ENCODE measurements at regions not wholly inside any gene's neighbourhood (a gene's known extent, or its start where the extent isn't known, plus 50 kb on each side); places are given as distances from the start of the nearest gene placed in this dataset.
"Not testable (repeated sequence)": the region's sequence is repeated elsewhere in the genome, so short reads cannot be mapped to it uniquely, and the experiment has no call there.

- DNase-seq (ENCODE audit: low read depth, low spot score): no peak
These were observed 427.0 kb upstream of the SPTLC3 start for GRCh38 chr20:12581644-12582289.

- not testable (repeated sequence) for DNase-seq (ENCODE audit: low read depth, low spot score)
These were observed 426.1 kb upstream of the SPTLC3 start for GRCh38 chr20:12582710-12583109.

- DNase-seq (ENCODE audit: low read depth, low spot score): no peak
These were observed 416.8 kb upstream of the SPTLC3 start for GRCh38 chr20:12591949-12592470.

GRCh38 chr20:12592756-12593155, 416.0 kb upstream of the SPTLC3 start:
- no peak for DNase-seq (ENCODE audit: low read depth, low spot score)

- DNase-seq (ENCODE audit: low read depth, low spot score): no peak
These were observed 415.4 kb upstream of the SPTLC3 start for GRCh38 chr20:12593342-12593873.

GRCh38 chr20:12594410-12595088, 414.2 kb upstream of the SPTLC3 start:
- no peak for DNase-seq (ENCODE audit: low read depth, low spot score)

GRCh38 chr20:12595841-12596240, 412.9 kb upstream of the SPTLC3 start:
- DNase-seq (ENCODE audit: low read depth, low spot score): no peak

GRCh38 chr20:12596863-12597262, 411.9 kb upstream of the SPTLC3 start:
- no peak for DNase-seq (ENCODE audit: low read depth, low spot score)

GRCh38 chr20:12597551-12597950, 411.2 kb upstream of the SPTLC3 start:
- DNase-seq (ENCODE audit: low read depth, low spot score): no peak

- no peak for DNase-seq (ENCODE audit: low read depth, low spot score)
These were observed 409.9 kb upstream of the SPTLC3 start for GRCh38 chr20:12598894-12599293.

- DNase-seq (ENCODE audit: low read depth, low spot score): no peak
These were observed 409.3 kb upstream of the SPTLC3 start for GRCh38 chr20:12599494-12599893.

GRCh38 chr20:12605751-12606150, 403.0 kb upstream of the SPTLC3 start:
- DNase-seq (ENCODE audit: low read depth, low spot score): no peak

- DNase-seq (ENCODE audit: low read depth, low spot score): no peak
These were observed 397.9 kb upstream of the SPTLC3 start for GRCh38 chr20:12610871-12611270.

GRCh38 chr20:12614764-12615163, 394.0 kb upstream of the SPTLC3 start:
- no peak for DNase-seq (ENCODE audit: low read depth, low spot score)

- DNase-seq (ENCODE audit: low read depth, low spot score): no peak
These were observed 391.7 kb upstream of the SPTLC3 start for GRCh38 chr20:12617076-12617475.

- no peak for DNase-seq (ENCODE audit: low read depth, low spot score)
These were observed 384.9 kb upstream of the SPTLC3 start for GRCh38 chr20:12623870-12624269.

GRCh38 chr20:12627485-12627884, 381.3 kb upstream of the SPTLC3 start:
- DNase-seq (ENCODE audit: low read depth, low spot score): no peak

- DNase-seq (ENCODE audit: low read depth, low spot score): no peak
These were observed 370.0 kb upstream of the SPTLC3 start for GRCh38 chr20:12638633-12639312.

GRCh38 chr20:12640251-12640650, 368.5 kb upstream of the SPTLC3 start:
- DNase-seq (ENCODE audit: low read depth, low spot score): no peak

GRCh38 chr20:12641619-12642018, 367.2 kb upstream of the SPTLC3 start:
- DNase-seq (ENCODE audit: low read depth, low spot score): no peak

- DNase-seq (ENCODE audit: low read depth, low spot score): no peak
These were observed 364.3 kb upstream of the SPTLC3 start for GRCh38 chr20:12644461-12644860.

- DNase-seq (ENCODE audit: low read depth, low spot score): no peak
These were observed 359.5 kb upstream of the SPTLC3 start for GRCh38 chr20:12649234-12649633.

Data from smooth muscle cell of the brain vasculature (primary cell).